ENCODE measurements at regions not wholly inside any gene's neighbourhood (a gene's known extent, or its start where the extent isn't known, plus 50 kb on each side); places are given as distances from the start of the nearest gene placed in this dataset.

DNA sequence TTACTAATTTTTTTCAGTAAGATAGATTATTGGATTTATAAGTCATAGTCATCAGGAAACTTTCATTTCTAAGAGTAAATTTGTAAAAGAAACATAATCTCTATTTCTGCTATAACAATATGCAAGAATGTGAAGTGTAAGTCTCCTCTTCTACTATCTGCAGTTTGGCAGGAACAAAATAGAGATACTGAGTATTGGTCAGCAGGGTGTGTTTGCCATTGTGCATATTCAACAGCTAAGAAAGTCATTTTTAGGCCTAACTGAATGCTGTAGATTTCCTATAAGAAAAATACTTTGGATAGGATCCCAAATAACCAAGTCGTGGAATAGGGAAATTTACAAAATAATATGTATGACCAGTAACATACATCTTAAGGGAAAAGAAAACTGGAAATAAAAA, 253.3 kb upstream of the EPHA5 start:
- TF ChIP-seq, protein P1, sequence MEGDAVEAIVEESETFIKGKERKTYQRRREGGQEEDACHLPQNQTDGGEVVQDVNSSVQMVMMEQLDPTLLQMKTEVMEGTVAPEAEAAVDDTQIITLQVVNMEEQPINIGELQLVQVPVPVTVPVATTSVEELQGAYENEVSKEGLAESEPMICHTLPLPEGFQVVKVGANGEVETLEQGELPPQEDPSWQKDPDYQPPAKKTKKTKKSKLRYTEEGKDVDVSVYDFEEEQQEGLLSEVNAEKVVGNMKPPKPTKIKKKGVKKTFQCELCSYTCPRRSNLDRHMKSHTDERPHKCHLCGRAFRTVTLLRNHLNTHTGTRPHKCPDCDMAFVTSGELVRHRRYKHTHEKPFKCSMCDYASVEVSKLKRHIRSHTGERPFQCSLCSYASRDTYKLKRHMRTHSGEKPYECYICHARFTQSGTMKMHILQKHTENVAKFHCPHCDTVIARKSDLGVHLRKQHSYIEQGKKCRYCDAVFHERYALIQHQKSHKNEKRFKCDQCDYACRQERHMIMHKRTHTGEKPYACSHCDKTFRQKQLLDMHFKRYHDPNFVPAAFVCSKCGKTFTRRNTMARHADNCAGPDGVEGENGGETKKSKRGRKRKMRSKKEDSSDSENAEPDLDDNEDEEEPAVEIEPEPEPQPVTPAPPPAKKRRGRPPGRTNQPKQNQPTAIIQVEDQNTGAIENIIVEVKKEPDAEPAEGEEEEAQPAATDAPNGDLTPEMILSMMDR (optimal IDR thresholded peaks at IDR 0.05 in 1 of 3, IDR thresholded peaks at IDR 0.05 in 1 of 3, conservative IDR thresholded peaks at IDR 0.05 in 1 of 3; ENCODE audit: extremely low read depth in 1 of 3, insufficient read depth in 2 of 3, low read length in 3 of 3) = no peak
- no peak for TF ChIP-seq EZH2 (IDR thresholded peaks at IDR 0.05; ENCODE audit: low read length)

Measured in keratinocyte (primary cell).